NB4 (cell line): ENCODE measurements at regions not wholly inside any gene's neighbourhood (a gene's known extent, or its start where the extent isn't known, plus 50 kb on each side); places are given as distances from the start of the nearest gene placed in this dataset.

Experiments
- MYC ChIP-seq: IDR thresholded peaks from 2 replicates; pipeline ENCODE4 v1.6.1; 2011; ENCODE audit warnings: low read depth, low read length
- POLR2A ChIP-seq: IDR thresholded peaks from 2 replicates; pipeline ENCODE4 v1.6.1; 2011; ENCODE audit warnings: mild to moderate bottlenecking; ENCODE audit not compliant: insufficient read length; ENCODE audit errors: extremely low read depth
- TF ChIP-seq, protein P1 (sequence below): IDR thresholded peaks from one replicate; pipeline ENCODE4 v1.5.1; 2012; ENCODE audit warnings: low read depth, low read length
- TF ChIP-seq, protein P2 (sequence below): IDR thresholded peaks from 2 replicates; pipeline ENCODE4 v1.6.1; 2011; ENCODE audit warnings: low read depth, low read length

DNA sequence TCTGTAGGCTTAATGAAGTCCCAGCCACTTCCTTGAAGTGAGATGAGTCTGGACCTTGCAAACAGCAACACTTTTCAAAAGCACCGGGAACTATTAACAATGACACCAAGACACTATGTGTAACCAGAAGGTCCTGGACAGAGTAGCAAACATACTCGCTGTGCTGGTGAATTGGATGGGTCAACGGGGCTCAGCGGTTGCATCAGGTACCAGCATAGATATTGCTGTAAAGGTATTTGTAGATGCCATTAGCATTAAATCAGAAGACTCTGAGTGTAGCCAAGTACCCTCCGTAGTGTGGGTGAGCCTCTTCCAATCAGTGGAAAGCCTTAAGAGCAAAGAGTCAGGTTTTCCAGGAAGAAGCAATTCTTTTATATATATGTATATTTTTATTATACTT is 140.5 kb downstream of the IRX2 start:
- TF ChIP-seq, protein P1, sequence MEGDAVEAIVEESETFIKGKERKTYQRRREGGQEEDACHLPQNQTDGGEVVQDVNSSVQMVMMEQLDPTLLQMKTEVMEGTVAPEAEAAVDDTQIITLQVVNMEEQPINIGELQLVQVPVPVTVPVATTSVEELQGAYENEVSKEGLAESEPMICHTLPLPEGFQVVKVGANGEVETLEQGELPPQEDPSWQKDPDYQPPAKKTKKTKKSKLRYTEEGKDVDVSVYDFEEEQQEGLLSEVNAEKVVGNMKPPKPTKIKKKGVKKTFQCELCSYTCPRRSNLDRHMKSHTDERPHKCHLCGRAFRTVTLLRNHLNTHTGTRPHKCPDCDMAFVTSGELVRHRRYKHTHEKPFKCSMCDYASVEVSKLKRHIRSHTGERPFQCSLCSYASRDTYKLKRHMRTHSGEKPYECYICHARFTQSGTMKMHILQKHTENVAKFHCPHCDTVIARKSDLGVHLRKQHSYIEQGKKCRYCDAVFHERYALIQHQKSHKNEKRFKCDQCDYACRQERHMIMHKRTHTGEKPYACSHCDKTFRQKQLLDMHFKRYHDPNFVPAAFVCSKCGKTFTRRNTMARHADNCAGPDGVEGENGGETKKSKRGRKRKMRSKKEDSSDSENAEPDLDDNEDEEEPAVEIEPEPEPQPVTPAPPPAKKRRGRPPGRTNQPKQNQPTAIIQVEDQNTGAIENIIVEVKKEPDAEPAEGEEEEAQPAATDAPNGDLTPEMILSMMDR, result no peak
- TF ChIP-seq POLR2A (no peak), MYC (no peak)
- TF ChIP-seq, protein P2, sequence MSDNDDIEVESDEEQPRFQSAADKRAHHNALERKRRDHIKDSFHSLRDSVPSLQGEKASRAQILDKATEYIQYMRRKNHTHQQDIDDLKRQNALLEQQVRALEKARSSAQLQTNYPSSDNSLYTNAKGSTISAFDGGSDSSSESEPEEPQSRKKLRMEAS, result no peak
